Endothelial cell of umbilical vein (primary cell): ENCODE measurements at regions not wholly inside any gene's neighbourhood (a gene's known extent, or its start where the extent isn't known, plus 50 kb on each side); places are given as distances from the start of the nearest gene placed in this dataset.

Experiments used
- BruUV-seq: library from RNA; stranded (reverse); fragments of 400-500 nt; replicated peaks from 2 replicates; lab custom pipeline; 2021; lab: Mats Ljungman, UMichigan
- CTCF ChIA-PET: fragments of 300-600, 350-600 bp; sonication (Branson Sonifier 250); formaldehyde crosslinking; loops from one replicate; lab custom pipeline; 2021; ENCODE audit warnings: antibody characterized with exemption, inconsistent platforms; lab: Charles Lee
- POLR2A ChIA-PET: fragments of 300-600, 350-600 bp; sonication (Branson Sonifier 250); formaldehyde crosslinking; loops from one replicate; lab custom pipeline; 2021; ENCODE audit warnings: antibody characterized with exemption, inconsistent platforms; lab: Charles Lee
- DNase-seq: peaks from one replicate; pipeline ENCODE4 v3.0.0-alpha.2; 2011; ENCODE audit warnings: low read depth, low spot score
- FAIRE-seq: peaks from 2 replicates; lab custom pipeline; 2011; peaks lifted over from hg19 to GRCh38; lab: Jason Lieb, UNC
- H2AFZ ChIP-seq: 2 replicates; pipeline ENCODE4 v1.6.0; 2012; ENCODE audit warnings: low read depth, low read length, control low read depth, inconsistent platforms
- H3K27ac ChIP-seq: 2 replicates; pipeline ENCODE4 v1.5.1; 2011; ENCODE audit warnings: low read depth, mild to moderate bottlenecking, control low read depth, low read length, moderate library complexity; ENCODE audit not compliant: insufficient read depth
- H3K27me3 ChIP-seq, 2 experiments: 2 replicates each; pipeline versions ENCODE4 v1.6.0 to v1.6.1; 2011; ENCODE audit warnings: low read length in 2 of 2, mixed read lengths in 1 of 2; ENCODE audit not compliant: control insufficient read depth in 2 of 2, insufficient read depth in 2 of 2
- H3K36me3 ChIP-seq, 2 experiments: 2 replicates in 1 of 2; 3 replicates in 1 of 2; pipeline ENCODE4 v1.5.1; 2011; ENCODE audit warnings: low read length in 2 of 2, mild to moderate bottlenecking in 1 of 2, moderate library complexity in 1 of 2; ENCODE audit not compliant: control insufficient read depth in 2 of 2, insufficient read depth in 2 of 2; ENCODE audit errors: extremely low read depth in 1 of 2
- H3K4me1 ChIP-seq: 3 replicates; pipeline ENCODE4 v1.5.1; 2011; ENCODE audit warnings: mild to moderate bottlenecking, low read length; ENCODE audit not compliant: control insufficient read depth, insufficient read depth; ENCODE audit errors: extremely low read depth
- H3K4me2 ChIP-seq: 2 replicates; pipeline ENCODE4 v1.6.1; 2011; ENCODE audit warnings: low read length, control low read depth, mixed read lengths; ENCODE audit not compliant: insufficient read depth
- H3K4me3 ChIP-seq, 3 experiments: fragments of 200-600 bp in 1 of 3; sonication (generic), shearing (Covaris generic) in 1 of 3; replicated peaks in 1 of 3; 2 replicates each; pipeline ENCODE4 v1.5.1; 2011 to 2016; ENCODE audit warnings: control low read depth in 3 of 3, low read length in 3 of 3, mild to moderate bottlenecking in 2 of 3, inconsistent platforms in 1 of 3, low read depth in 1 of 3, moderate library complexity in 1 of 3; ENCODE audit not compliant: insufficient read depth in 1 of 3
- H3K79me2 ChIP-seq: 2 replicates; pipeline ENCODE4 v1.6.0; 2012; ENCODE audit warnings: low read length, inconsistent platforms; ENCODE audit not compliant: control insufficient read depth, insufficient read depth
- H3K9ac ChIP-seq: replicated peaks from 2 replicates; pipeline ENCODE3; 2011; ENCODE audit warnings: low read length, control low read depth; ENCODE audit not compliant: insufficient read depth; ENCODE audit errors: extremely low read depth
- H3K9me1 ChIP-seq: replicated peaks from 3 replicates; pipeline ENCODE4 v1.6.0; 2011; ENCODE audit warnings: mild to moderate bottlenecking, low read length; ENCODE audit not compliant: control insufficient read depth, insufficient read depth; ENCODE audit errors: extremely low read depth
- H3K9me3 ChIP-seq: replicated peaks from 2 replicates; pipeline ENCODE4 v1.5.1; 2012; ENCODE audit warnings: low read length, inconsistent platforms; ENCODE audit not compliant: control insufficient read depth, insufficient read depth
- H4K20me1 ChIP-seq: replicated peaks from 2 replicates; pipeline ENCODE3; 2011; ENCODE audit warnings: mild to moderate bottlenecking, low read length; ENCODE audit not compliant: control insufficient read depth, insufficient read depth; ENCODE audit errors: extremely low read depth
- EZH2 ChIP-seq: IDR thresholded peaks from 2 replicates; pipeline ENCODE4 v1.6.1; 2012; ENCODE audit warnings: borderline replicate concordance, low read depth, mild to moderate bottlenecking, moderate library complexity, low read length, inconsistent platforms; ENCODE audit not compliant: severe bottlenecking
- FOS ChIP-seq: IDR thresholded peaks from 2 replicates; pipeline ENCODE4 v1.6.1; 2011; ENCODE audit warnings: mild to moderate bottlenecking, low read length, moderate library complexity, borderline replicate concordance; ENCODE audit not compliant: insufficient read depth
- GATA2 ChIP-seq: IDR thresholded peaks from 2 replicates; pipeline ENCODE4 v1.7.0; 2011; ENCODE audit warnings: low read depth, mild to moderate bottlenecking, moderate library complexity, mixed read lengths, low read length; ENCODE audit not compliant: insufficient read length, insufficient read depth
- JUN ChIP-seq: IDR thresholded peaks from 2 replicates; pipeline ENCODE4 v1.6.1; 2011; ENCODE audit warnings: borderline replicate concordance, low read depth; ENCODE audit not compliant: insufficient read length, insufficient read depth
- MYC ChIP-seq: IDR thresholded peaks from one replicate; pipeline ENCODE4 v1.6.1; 2011; ENCODE audit warnings: mild to moderate bottlenecking, low read depth, low read length
- POLR2A ChIP-seq: IDR thresholded peaks from 2 replicates; pipeline ENCODE4 v1.6.1; 2012; ENCODE audit warnings: low read depth, mild to moderate bottlenecking, control low read depth, low read length
- POLR2AphosphoS5 ChIP-seq: IDR thresholded peaks from 2 replicates; pipeline ENCODE4 v1.6.1; 2012; ENCODE audit warnings: low read depth, mild to moderate bottlenecking, control low read depth, low read length, moderate library complexity; ENCODE audit not compliant: insufficient read depth
- dilution Hi-C: fragments of 300-500 bp; cut with MboI; formaldehyde crosslinking; loops from one replicate; pipeline ENCODE4 v1.15.0; 2019; ENCODE audit warnings: low sequenced_read_pairs; ENCODE audit not compliant: extremely low pct_ligation_motif_present
- intact Hi-C: fragments of 100-400 bp; cut with micrococcal nuclease; formaldehyde crosslinking; loops from one replicate; pipeline ENCODE4 v1.10.0; 2022
- TF ChIP-seq, protein P1 (sequence below), 2 donors: IDR thresholded peaks; 1 replicate in 1 of 2; 2 replicates in 1 of 2; pipeline ENCODE4 v1.5.1; 2011; ENCODE audit warnings: low read length in 2 of 2, mild to moderate bottlenecking in 2 of 2, moderate library complexity in 2 of 2, control low read depth in 1 of 2, inconsistent platforms in 1 of 2, low read depth in 1 of 2; ENCODE audit not compliant: insufficient read depth in 1 of 2; ENCODE audit errors: extremely low read depth in 1 of 2
- TF ChIP-seq, protein P2 (sequence below): IDR thresholded peaks from 2 replicates; pipeline ENCODE4 v1.6.1; 2011; ENCODE audit not compliant: insufficient read depth, insufficient read length

GRCh38 chr2:133788386-133788785 is 220.1 kb upstream of the NCKAP5 start:
- H3K4me3 ChIP-seq = no peak overlapping the region
- no peak overlapping the region for H3K27ac ChIP-seq
- dilution Hi-C loops = no loop called here
- H3K27me3 ChIP-seq = no peaks in the 10 kb centered on the region
- no peaks in the 10 kb centered on the region for H3K9me3 ChIP-seq
- TF ChIP-seq POLR2AphosphoS5 (no peak), MYC (no peak)
- BruUV-seq = no TSS peak
- H3K4me1 ChIP-seq = peaks cover 13% of the 10 kb centered on the region
- intact Hi-C loops = loop anchor here (10.0 kb wide), 1 partner anchor 524 kb away; no protein-coding TSS in a partner anchor
- no peaks in the 10 kb centered on the region for H3K9me1 ChIP-seq
- no peak overlapping the region for H2AFZ ChIP-seq
- POLR2A ChIA-PET = no interaction called here
- no peaks in the 10 kb centered on the region for H3K36me3 ChIP-seq
- CTCF ChIA-PET = interaction anchor here (1.5 kb wide), 1 partner anchor 8 kb away, joined by 7 read pairs; no protein-coding TSS in a partner anchor
- DNase-seq (no peak), FAIRE-seq (no peak)
- H4K20me1 ChIP-seq = no peaks in the 10 kb centered on the region
- no peak overlapping the region for H3K4me2 ChIP-seq
- H3K9ac ChIP-seq = no peak overlapping the region
- H3K79me2 ChIP-seq = no peaks in the 10 kb centered on the region

DNA sequence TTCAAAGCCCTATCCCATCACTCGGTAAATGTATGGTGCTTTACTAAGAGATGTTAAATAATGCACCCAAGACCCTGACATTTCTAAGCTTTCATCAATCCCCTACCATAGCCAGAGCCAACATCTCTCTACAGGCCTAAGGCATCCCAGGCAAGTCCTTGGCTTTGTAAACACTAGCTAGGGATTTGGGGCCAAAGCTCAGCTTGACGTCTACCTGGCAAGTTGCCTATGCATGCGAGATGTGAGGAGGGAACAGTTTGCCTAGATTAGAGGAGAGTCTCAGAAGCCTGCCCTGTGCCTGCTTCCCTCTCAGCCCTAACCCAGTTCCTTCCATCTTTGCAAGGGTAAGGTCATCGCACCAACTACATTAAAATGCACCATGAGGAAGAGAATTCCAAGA is 221.5 kb upstream of the NCKAP5 start:
- Histone ChIP-seq H2AFZ (no peak overlapping the region), H3K27ac (no peak overlapping the region), H4K20me1 (no peaks in the 10 kb centered on the region), H3K4me2 (no peak overlapping the region), H3K36me3 (no peaks in the 10 kb centered on the region), H3K9me3 (no peaks in the 10 kb centered on the region), H3K9ac (no peak overlapping the region), H3K27me3 (no peaks in the 10 kb centered on the region), H3K9me1 (no peaks in the 10 kb centered on the region), H3K4me3 (no peak overlapping the region), H3K4me1 (peaks cover 13% of the 10 kb centered on the region), H3K79me2 (no peaks in the 10 kb centered on the region)
- CTCF ChIA-PET = interaction anchor here (0.9 to 1.5 kb wide), 2 partner anchors 10 to 54 kb away, joined by 3 to 7 read pairs (median 4); no protein-coding TSS in a partner anchor
- FAIRE-seq (no peak), DNase-seq (no peak)
- BruUV-seq = no TSS peak
- dilution Hi-C loops = no loop called here
- intact Hi-C loops = loop anchor here (2.0 to 10.0 kb wide), 2 partner anchors 29 to 525 kb away; no protein-coding TSS in a partner anchor
- TF ChIP-seq, protein P1, sequence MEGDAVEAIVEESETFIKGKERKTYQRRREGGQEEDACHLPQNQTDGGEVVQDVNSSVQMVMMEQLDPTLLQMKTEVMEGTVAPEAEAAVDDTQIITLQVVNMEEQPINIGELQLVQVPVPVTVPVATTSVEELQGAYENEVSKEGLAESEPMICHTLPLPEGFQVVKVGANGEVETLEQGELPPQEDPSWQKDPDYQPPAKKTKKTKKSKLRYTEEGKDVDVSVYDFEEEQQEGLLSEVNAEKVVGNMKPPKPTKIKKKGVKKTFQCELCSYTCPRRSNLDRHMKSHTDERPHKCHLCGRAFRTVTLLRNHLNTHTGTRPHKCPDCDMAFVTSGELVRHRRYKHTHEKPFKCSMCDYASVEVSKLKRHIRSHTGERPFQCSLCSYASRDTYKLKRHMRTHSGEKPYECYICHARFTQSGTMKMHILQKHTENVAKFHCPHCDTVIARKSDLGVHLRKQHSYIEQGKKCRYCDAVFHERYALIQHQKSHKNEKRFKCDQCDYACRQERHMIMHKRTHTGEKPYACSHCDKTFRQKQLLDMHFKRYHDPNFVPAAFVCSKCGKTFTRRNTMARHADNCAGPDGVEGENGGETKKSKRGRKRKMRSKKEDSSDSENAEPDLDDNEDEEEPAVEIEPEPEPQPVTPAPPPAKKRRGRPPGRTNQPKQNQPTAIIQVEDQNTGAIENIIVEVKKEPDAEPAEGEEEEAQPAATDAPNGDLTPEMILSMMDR (IDR thresholded peaks at IDR 0.05; ENCODE audit: extremely low read depth in 1 of 2, insufficient read depth in 1 of 2, low read depth in 1 of 2, low read length in 2 of 2) = no peak
- TF ChIP-seq POLR2A (no peak), JUN (no peak), GATA2 (no peak), POLR2AphosphoS5 (no peak), EZH2 (no peak), MYC (no peak), FOS (no peak)
- TF ChIP-seq, protein P2, sequence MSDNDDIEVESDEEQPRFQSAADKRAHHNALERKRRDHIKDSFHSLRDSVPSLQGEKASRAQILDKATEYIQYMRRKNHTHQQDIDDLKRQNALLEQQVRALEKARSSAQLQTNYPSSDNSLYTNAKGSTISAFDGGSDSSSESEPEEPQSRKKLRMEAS = no peak
- POLR2A ChIA-PET = no interaction called here
